GM12878 (cell line): ENCODE measurements at regions not wholly inside any gene's neighbourhood (a gene's known extent, or its start where the extent isn't known, plus 50 kb on each side); places are given as distances from the start of the nearest gene placed in this dataset.

ENCODE experiments used
- ATAC-seq: fragments of 200-7000 bp; cut with Tn5 transposase; 3 replicates; pipeline ENCODE4 v1.9.1; 2020; ENCODE audit warnings: mild to moderate bottlenecking, moderate library complexity
- BruUV-seq: library from RNA; stranded (reverse); fragments of 400-500 nt; replicated peaks from 2 replicates; lab custom pipeline; 2021; lab: Mats Ljungman, UMichigan
- CTCF ChIA-PET: fragments of 300-600 bp; sonication (Branson Sonifier 250); formaldehyde crosslinking; extraction: SDS; loops from one replicate; lab custom pipeline; 2021; ENCODE audit warnings: inconsistent platforms; lab: Yijun Ruan, JAX
- POLR2A ChIA-PET: fragments of 350-600 bp; formaldehyde crosslinking; extraction: SDS; loops from one replicate; lab custom pipeline; 2021; ENCODE audit warnings: inconsistent platforms; lab: Charles Lee
- RAD21 ChIA-PET: fragments of 300-600 bp; sonication (Branson Sonifier 250); formaldehyde crosslinking; loops from one replicate; lab custom pipeline; 2023; ENCODE audit warnings: antibody characterized with exemption; ENCODE audit not compliant: unreplicated experiment; lab: Charles Lee
- SMC1A ChIA-PET: fragments of 300-600 bp; sonication (Branson Sonifier 250); formaldehyde crosslinking; loops from one replicate; lab custom pipeline; 2023; ENCODE audit not compliant: unreplicated experiment, uncharacterized antibody; lab: Charles Lee
- DNase-seq: peaks from one replicate; pipeline ENCODE4 v3.0.0-alpha.2; 2011; ENCODE audit warnings: low read depth, low spot score
- FAIRE-seq: peaks from 3 replicates; lab custom pipeline; 2011; peaks lifted over from hg19 to GRCh38; lab: Jason Lieb, UNC
- H2AFZ ChIP-seq: 2 replicates; pipeline ENCODE4 v1.6.0; 2011; ENCODE audit warnings: low read depth, low read length, control low read depth; ENCODE audit not compliant: control insufficient read depth
- H3K27ac ChIP-seq: 2 replicates; pipeline ENCODE4 v1.5.1; 2011; ENCODE audit warnings: control low read depth; ENCODE audit not compliant: control insufficient read depth, insufficient read depth
- H3K27me3 ChIP-seq, 2 experiments: replicated peaks in 1 of 2; 2 replicates each; pipeline versions ENCODE4 v1.6.0 to v1.6.1; 2011; ENCODE audit warnings: low read length in 1 of 2; ENCODE audit not compliant: control insufficient read depth in 2 of 2, insufficient read depth in 2 of 2
- H3K36me3 ChIP-seq, 2 experiments: 2 replicates each; pipeline ENCODE4 v1.5.1; 2011; ENCODE audit warnings: low read length in 1 of 2; ENCODE audit not compliant: control insufficient read depth in 2 of 2, insufficient read depth in 2 of 2
- H3K4me1 ChIP-seq: 2 replicates; pipeline ENCODE4 v1.6.1; 2011; ENCODE audit warnings: mild to moderate bottlenecking, low read length, moderate library complexity, mixed read lengths; ENCODE audit not compliant: control insufficient read depth, insufficient read depth
- H3K4me2 ChIP-seq: 2 replicates; pipeline ENCODE4 v1.6.0; 2011; ENCODE audit warnings: control low read depth; ENCODE audit not compliant: control insufficient read depth, insufficient read depth
- H3K4me3 ChIP-seq: fragments of 200-600 bp; sonication (generic); 2 replicates; pipeline ENCODE4 v1.5.1; 2016
- H3K79me2 ChIP-seq: 2 replicates; pipeline ENCODE4 v1.6.0; 2011; ENCODE audit warnings: low read length; ENCODE audit not compliant: control insufficient read depth, insufficient read depth
- H3K9ac ChIP-seq: 2 replicates; pipeline ENCODE4 v1.8.0; 2011; ENCODE audit warnings: low read length, control low read depth, mixed read lengths; ENCODE audit not compliant: control insufficient read depth, insufficient read depth
- H3K9me3 ChIP-seq: replicated peaks from 3 replicates; pipeline ENCODE4 v1.5.1; 2011; ENCODE audit warnings: mild to moderate bottlenecking, low read length; ENCODE audit not compliant: control insufficient read depth, insufficient read depth
- H4K20me1 ChIP-seq: 2 replicates; pipeline ENCODE4 v1.6.0; 2011; ENCODE audit not compliant: control insufficient read depth, insufficient read depth
- BHLHE40 ChIP-seq, 2 experiments: fragments of 450-650 bp in 1 of 2; IDR thresholded peaks; 2 replicates each; pipeline ENCODE4 v1.6.1; 2011 to 2017; ENCODE audit warnings: low read depth in 2 of 2, borderline replicate concordance in 1 of 2, improper control_type of control experiment in 1 of 2, low read length in 1 of 2, mild to moderate bottlenecking in 1 of 2
- CBFB ChIP-seq: IDR thresholded peaks from 2 replicates; pipeline ENCODE4 v1.6.1; 2016; ENCODE audit warnings: antibody characterized with exemption, low read depth
- CHD1 ChIP-seq: IDR thresholded peaks from 2 replicates; pipeline ENCODE4 v1.6.1; 2012; ENCODE audit warnings: low read depth, low read length, improper control_type of control experiment
- CHD2 ChIP-seq: IDR thresholded peaks from 2 replicates; pipeline ENCODE4 v1.6.1; 2011; ENCODE audit warnings: low read depth, low read length, improper control_type of control experiment, borderline replicate concordance
- EGR1 ChIP-seq, 2 experiments: IDR thresholded peaks; 1 replicate in 1 of 2; 2 replicates in 1 of 2; pipeline ENCODE4 v1.6.1; 2011 to 2012; ENCODE audit warnings: low read depth in 2 of 2, low read length in 2 of 2, borderline replicate concordance in 1 of 2, mild to moderate bottlenecking in 1 of 2, moderate library complexity in 1 of 2
- ESRRA ChIP-seq: IDR thresholded peaks from 2 replicates; pipeline ENCODE4 v1.6.1; 2012; ENCODE audit warnings: mild to moderate bottlenecking, low read length, improper control_type of control experiment
- HDAC6 ChIP-seq: fragments of 200-600 bp; sonication (generic); IDR thresholded peaks from one replicate; pipeline ENCODE4 v1.8.0; 2017; ENCODE audit warnings: antibody characterized with exemption; ENCODE audit not compliant: unreplicated experiment
- HDGF ChIP-seq: fragments of 450-650 bp; IDR thresholded peaks from 2 replicates; pipeline ENCODE4 v1.6.1; 2016; ENCODE audit warnings: antibody characterized with exemption
- KLF5 ChIP-seq: fragments of 450-650 bp; IDR thresholded peaks from 2 replicates; pipeline ENCODE4 v1.6.1; 2014; ENCODE audit warnings: mild to moderate bottlenecking; ENCODE audit not compliant: partially characterized antibody
- NBN ChIP-seq: fragments of 450-650 bp; IDR thresholded peaks from 2 replicates; pipeline ENCODE4 v1.6.1; 2016
- NKRF ChIP-seq: fragments of 450-650 bp; conservative IDR thresholded peaks from 2 replicates; pipeline ENCODE4 v1.6.1; 2017; ENCODE audit warnings: mild to moderate bottlenecking, moderate library complexity
- POLR2A ChIP-seq: IDR thresholded peaks from 2 replicates; pipeline ENCODE4 v1.6.1; 2011; ENCODE audit warnings: low read depth, mild to moderate bottlenecking, low read length
- RBBP5 ChIP-seq: fragments of 200-600 bp; sonication (generic); conservative IDR thresholded peaks from 2 replicates; pipeline ENCODE4 v1.6.1; 2016
- SIX5 ChIP-seq: IDR thresholded peaks from 2 replicates; pipeline ENCODE4 v1.6.1; 2011; ENCODE audit warnings: mild to moderate bottlenecking, low read depth, low read length, moderate library complexity; ENCODE audit not compliant: severe bottlenecking
- WRNIP1 ChIP-seq: IDR thresholded peaks from 2 replicates; pipeline ENCODE4 v1.6.1; 2011; ENCODE audit warnings: low read depth, low read length, improper control_type of control experiment, borderline replicate concordance
- ZBTB11 ChIP-seq: fragments of 450-650 bp; formaldehyde crosslinking; IDR thresholded peaks from 2 replicates; pipeline ENCODE4 v1.5.0; 2022; ENCODE audit warnings: mild to moderate bottlenecking, missing genetic modification characterization
- ZNF274 ChIP-seq: IDR thresholded peaks from one replicate; pipeline ENCODE4 v1.8.0; 2011; ENCODE audit not compliant: insufficient read length, insufficient read depth
- ZNF384 ChIP-seq: IDR thresholded peaks from 2 replicates; pipeline ENCODE4 v1.6.1; 2012; ENCODE audit warnings: low read depth, mild to moderate bottlenecking, low read length, improper control_type of control experiment, borderline replicate concordance
- ZNF622 ChIP-seq: fragments of 450-650 bp; IDR thresholded peaks from 2 replicates; pipeline ENCODE4 v1.6.1; 2017; ENCODE audit warnings: mild to moderate bottlenecking, inconsistent platforms
- WGBS: methylation state at CpG from one replicate; pipeline ENCODE4 v1.1.6; 2016; ENCODE audit warnings: low lambda C conversion rate; ENCODE audit not compliant: insufficient replicate concordance, insufficient coverage; ENCODE audit errors: missing lambda C conversion rate; 5-methylcytosine and 5-hydroxymethylcytosine counted together
- in situ Hi-C: fragments of 300-500 bp; cut with MboI; formaldehyde crosslinking; loops from 9 replicates; pipeline ENCODE4 v1.14.3; 2018; ENCODE audit warnings: mixed read lengths
- intact Hi-C: fragments of 100-400 bp; cut with micrococcal nuclease; formaldehyde crosslinking; loops from one replicate; pipeline ENCODE4 v1.14.2; 2022; ENCODE audit not compliant: unreplicated experiment

GRCh38 chr9:115333277-115334070 is 215.5 kb upstream of the TNC start:
- H3K4me2 ChIP-seq, result no peak overlapping the region
- ChIA-PET CTCF (no interaction called here), POLR2A (no interaction called here), RAD21 (no interaction called here), SMC1A (no interaction called here)
- H3K4me3 ChIP-seq, result no peak overlapping the region
- ATAC-seq (no peak), FAIRE-seq (no peak), DNase-seq (no peak)
- intact Hi-C loops (no loop called here), in situ Hi-C loops (no loop called here)
- no peaks in the 10 kb centered on the region for H3K4me1 ChIP-seq
- H3K9me3 ChIP-seq, result no peaks in the 10 kb centered on the region
- H3K79me2 ChIP-seq, result no peaks in the 10 kb centered on the region
- no peaks in the 10 kb centered on the region for H4K20me1 ChIP-seq
- H3K9ac ChIP-seq, result no peak overlapping the region
- no peak overlapping the region for H3K27ac ChIP-seq
- no peaks in the 10 kb centered on the region for H3K36me3 ChIP-seq
- 53% methylated on average over 8 of the region's 8 CpGs for WGBS
- H2AFZ ChIP-seq, result no peak overlapping the region
- BruUV-seq, result no TSS peak
- H3K27me3 ChIP-seq, result no peaks in the 10 kb centered on the region
- TF ChIP-seq KLF5, result no peak
- TF ChIP-seq EGR1 (IDR thresholded peaks at IDR 0.05; ENCODE audit: borderline replicate concordance in 1 of 2, low read depth in 2 of 2, low read length in 2 of 2), result no peak
- TF ChIP-seq ZNF384, result no peak
- no peak for TF ChIP-seq HDGF
- TF ChIP-seq ZNF622, result no peak
- TF ChIP-seq NKRF, result no peak
- no peak for TF ChIP-seq ZNF274
- no peak for TF ChIP-seq ESRRA
- no peak for TF ChIP-seq CHD2
- no peak for TF ChIP-seq NBN
- no peak for TF ChIP-seq CBFB
- no peak for TF ChIP-seq ZBTB11 (CRISPR knock-in tag)
- no peak for TF ChIP-seq SIX5
- TF ChIP-seq POLR2A, result no peak
- no peak for TF ChIP-seq RBBP5
- no peak for TF ChIP-seq HDAC6
- no peak for TF ChIP-seq CHD1
- TF ChIP-seq BHLHE40 (IDR thresholded peaks at IDR 0.05; ENCODE audit: borderline replicate concordance in 1 of 2, low read depth in 2 of 2, low read length in 1 of 2), result no peak
- no peak for TF ChIP-seq WRNIP1
